ENCODE measurements at regions not wholly inside any gene's neighbourhood (a gene's known extent, or its start where the extent isn't known, plus 50 kb on each side); places are given as distances from the start of the nearest gene placed in this dataset.

DNA sequence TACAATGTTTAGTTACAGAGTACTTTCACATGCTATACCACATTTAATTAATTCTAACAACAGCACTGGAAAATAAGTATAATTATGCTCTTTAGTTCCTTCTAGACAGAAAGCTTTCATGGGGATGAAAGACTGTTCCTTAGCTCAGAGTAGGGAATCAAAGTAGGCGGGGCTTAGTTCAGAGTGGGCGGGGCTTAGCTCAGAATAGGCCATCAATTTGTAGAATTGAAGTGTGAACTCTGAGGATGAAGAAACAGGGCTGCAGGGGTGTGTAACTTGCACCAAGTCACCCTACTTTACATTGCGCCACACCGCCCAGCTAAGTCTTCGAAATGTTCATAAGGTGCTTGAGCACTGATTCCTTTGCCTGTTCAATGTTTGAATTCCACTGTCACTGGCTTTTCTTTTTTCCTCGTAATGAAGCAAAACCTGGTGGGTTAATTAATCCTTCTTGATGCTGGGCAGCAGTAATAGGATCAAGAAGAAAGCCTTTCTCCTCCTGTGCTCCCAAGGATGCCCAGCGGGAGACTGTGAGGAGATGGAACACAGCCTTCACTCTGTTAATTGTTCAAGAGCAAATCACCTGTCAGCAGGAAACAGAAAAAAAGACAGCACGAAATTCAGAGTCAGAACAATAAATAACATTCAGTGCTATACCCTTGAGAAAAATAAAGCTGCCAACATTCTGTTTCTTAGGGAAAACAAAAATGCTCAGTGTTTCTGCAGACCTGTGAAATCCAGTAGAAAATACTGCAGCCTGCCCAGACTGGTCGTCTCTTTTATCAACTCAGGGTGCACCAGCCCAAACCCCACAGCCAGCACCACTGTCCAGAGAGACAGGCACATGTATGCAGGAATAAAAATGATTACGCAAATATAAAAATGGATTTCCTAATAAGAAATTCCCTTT, 66.5 kb upstream of the CAMK1G start:
- H3K4me3 ChIP-seq (ENCODE audit: low read length), result no peak overlapping the region
- DNase-seq, result no peak

DNA sequence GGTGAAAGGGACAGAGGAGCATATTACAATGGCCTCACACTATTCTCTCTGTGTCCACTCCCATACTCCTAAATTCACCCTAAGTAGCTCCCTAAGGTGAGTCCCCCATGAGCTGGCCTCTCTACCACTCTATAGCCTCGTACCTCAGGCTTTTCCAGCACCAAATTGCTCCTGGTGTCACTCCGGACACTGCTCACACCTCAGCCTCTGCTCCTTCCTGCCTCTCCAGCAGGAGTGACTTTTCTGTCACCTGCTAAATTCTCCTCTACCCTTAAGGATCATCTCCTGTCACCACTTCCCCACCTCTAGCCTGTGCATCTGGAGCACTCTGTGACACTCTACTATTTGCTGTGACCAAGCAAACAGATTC, 65.8 kb upstream of the CAMK1G start:
- no peaks in the 10 kb centered on the region for H3K4me1 ChIP-seq (ENCODE audit: low read length)
- no peak overlapping the region for H3K4me2 ChIP-seq (ENCODE audit: low read depth, low read length)
- no peaks in the 10 kb centered on the region for H3K9me3 ChIP-seq (replicated peaks; ENCODE audit: insufficient read depth, low read length)
- no peak overlapping the region for H3K27ac ChIP-seq (ENCODE audit: low read length)
- no peak for DNase-seq
- no peaks in the 10 kb centered on the region for H3F3A ChIP-seq (ENCODE audit: insufficient read depth, low read length)
- no peaks in the 10 kb centered on the region for H3K27me3 ChIP-seq (replicated peaks; ENCODE audit: insufficient read depth, low read length)
- no peaks in the 10 kb centered on the region for H4K20me1 ChIP-seq (ENCODE audit: insufficient read depth, low read length)
- H3K79me2 ChIP-seq (ENCODE audit: low read length), result no peaks in the 10 kb centered on the region
- no peak overlapping the region for H2AFZ ChIP-seq (ENCODE audit: low read length)
- H3K9me2 ChIP-seq (replicated peaks; ENCODE audit: insufficient read depth, low read length), result no peaks in the 10 kb centered on the region
- TF ChIP-seq EZH2phosphoT487 (IDR thresholded peaks at IDR 0.05; ENCODE audit: low read length) (no peak), CTCF (IDR thresholded peaks at IDR 0.05; ENCODE audit: low read length) (no peak), EZH2 (optimal IDR thresholded peaks at IDR 0.05; ENCODE audit: low read depth, low read length) (no peak)
- H3K9ac ChIP-seq (ENCODE audit: low read length), result no peak overlapping the region
- H3K36me3 ChIP-seq (replicated peaks; ENCODE audit: insufficient read depth, low read length), result no peaks in the 10 kb centered on the region
- no peak overlapping the region for H3K4me3 ChIP-seq (ENCODE audit: low read length)

More for the DNA sequence above, 66.5 kb upstream of the CAMK1G start:
- no peak overlapping the region for H3K4me2 ChIP-seq (ENCODE audit: low read depth, low read length)
- H3K36me3 ChIP-seq (replicated peaks; ENCODE audit: insufficient read depth, low read length), result no peaks in the 10 kb centered on the region
- no peaks in the 10 kb centered on the region for H3K79me2 ChIP-seq (ENCODE audit: low read length)
- TF ChIP-seq EZH2phosphoT487 (IDR thresholded peaks at IDR 0.05; ENCODE audit: low read length), result no peak
- TF ChIP-seq EZH2 (optimal IDR thresholded peaks at IDR 0.05; ENCODE audit: low read depth, low read length), result no peak
- no peak for TF ChIP-seq CTCF (IDR thresholded peaks at IDR 0.05; ENCODE audit: low read length)
- H2AFZ ChIP-seq (ENCODE audit: low read length), result no peak overlapping the region
- H3K4me1 ChIP-seq (ENCODE audit: low read length), result no peaks in the 10 kb centered on the region
- H4K20me1 ChIP-seq (ENCODE audit: insufficient read depth, low read length), result no peaks in the 10 kb centered on the region
- H3F3A ChIP-seq (ENCODE audit: insufficient read depth, low read length), result no peaks in the 10 kb centered on the region
- H3K27ac ChIP-seq (ENCODE audit: low read length), result no peak overlapping the region
- H3K9ac ChIP-seq (ENCODE audit: low read length), result no peak overlapping the region
- no peaks in the 10 kb centered on the region for H3K9me3 ChIP-seq (replicated peaks; ENCODE audit: insufficient read depth, low read length)
- H3K27me3 ChIP-seq (replicated peaks; ENCODE audit: insufficient read depth, low read length), result no peaks in the 10 kb centered on the region
- no peaks in the 10 kb centered on the region for H3K9me2 ChIP-seq (replicated peaks; ENCODE audit: insufficient read depth, low read length)

- H3K9ac ChIP-seq (ENCODE audit: low read length), result no peak overlapping the region
- no peak overlapping the region for H2AFZ ChIP-seq (ENCODE audit: low read length)
- no peaks in the 10 kb centered on the region for H3K79me2 ChIP-seq (ENCODE audit: low read length)
- H3K36me3 ChIP-seq (replicated peaks; ENCODE audit: insufficient read depth, low read length), result no peaks in the 10 kb centered on the region
- TF ChIP-seq EZH2 (optimal IDR thresholded peaks at IDR 0.05; ENCODE audit: low read depth, low read length) (no peak), CTCF (IDR thresholded peaks at IDR 0.05; ENCODE audit: low read length) (no peak), EZH2phosphoT487 (IDR thresholded peaks at IDR 0.05; ENCODE audit: low read length) (no peak)
- H3K27me3 ChIP-seq (replicated peaks; ENCODE audit: insufficient read depth, low read length), result no peaks in the 10 kb centered on the region
- no peak overlapping the region for H3K4me2 ChIP-seq (ENCODE audit: low read depth, low read length)
- H3K27ac ChIP-seq (ENCODE audit: low read length), result no peak overlapping the region
- no peak for DNase-seq
- no peaks in the 10 kb centered on the region for H3F3A ChIP-seq (ENCODE audit: insufficient read depth, low read length)
- H3K9me2 ChIP-seq (replicated peaks; ENCODE audit: insufficient read depth, low read length), result no peaks in the 10 kb centered on the region
- H3K4me1 ChIP-seq (ENCODE audit: low read length), result no peaks in the 10 kb centered on the region
- H3K4me3 ChIP-seq (ENCODE audit: low read length), result no peak overlapping the region
- no peaks in the 10 kb centered on the region for H4K20me1 ChIP-seq (ENCODE audit: insufficient read depth, low read length)
- H3K9me3 ChIP-seq (replicated peaks; ENCODE audit: insufficient read depth, low read length), result no peaks in the 10 kb centered on the region
Measured at GRCh38 chr1:209519786-209520185, 63.7 kb upstream of the CAMK1G start.

All from MM.1S (cell line).